ENCODE measurements at regions not wholly inside any gene's neighbourhood (a gene's known extent, or its start where the extent isn't known, plus 50 kb on each side); places are given as distances from the start of the nearest gene placed in this dataset.
"Not testable (repeated sequence)": the region's sequence is repeated elsewhere in the genome, so short reads cannot be mapped to it uniquely, and the experiment has no call there.

GRCh38 chr7:101679653-101680173, 50.6 kb upstream of the MYL10 start:
- TF ChIP-seq, protein P1, sequence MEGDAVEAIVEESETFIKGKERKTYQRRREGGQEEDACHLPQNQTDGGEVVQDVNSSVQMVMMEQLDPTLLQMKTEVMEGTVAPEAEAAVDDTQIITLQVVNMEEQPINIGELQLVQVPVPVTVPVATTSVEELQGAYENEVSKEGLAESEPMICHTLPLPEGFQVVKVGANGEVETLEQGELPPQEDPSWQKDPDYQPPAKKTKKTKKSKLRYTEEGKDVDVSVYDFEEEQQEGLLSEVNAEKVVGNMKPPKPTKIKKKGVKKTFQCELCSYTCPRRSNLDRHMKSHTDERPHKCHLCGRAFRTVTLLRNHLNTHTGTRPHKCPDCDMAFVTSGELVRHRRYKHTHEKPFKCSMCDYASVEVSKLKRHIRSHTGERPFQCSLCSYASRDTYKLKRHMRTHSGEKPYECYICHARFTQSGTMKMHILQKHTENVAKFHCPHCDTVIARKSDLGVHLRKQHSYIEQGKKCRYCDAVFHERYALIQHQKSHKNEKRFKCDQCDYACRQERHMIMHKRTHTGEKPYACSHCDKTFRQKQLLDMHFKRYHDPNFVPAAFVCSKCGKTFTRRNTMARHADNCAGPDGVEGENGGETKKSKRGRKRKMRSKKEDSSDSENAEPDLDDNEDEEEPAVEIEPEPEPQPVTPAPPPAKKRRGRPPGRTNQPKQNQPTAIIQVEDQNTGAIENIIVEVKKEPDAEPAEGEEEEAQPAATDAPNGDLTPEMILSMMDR (conservative IDR thresholded peaks at IDR 0.05 in 1 of 2, IDR thresholded peaks at IDR 0.05 in 1 of 2; ENCODE audit: low read depth in 1 of 2, low read length in 2 of 2): not testable (repeated sequence)
- not testable (repeated sequence) for TF ChIP-seq EZH2 (IDR thresholded peaks at IDR 0.05; ENCODE audit: low read length, missing control alignments)
